ENCODE measurements at regions not wholly inside any gene's neighbourhood (a gene's known extent, or its start where the extent isn't known, plus 50 kb on each side); places are given as distances from the start of the nearest gene placed in this dataset.

GRCh38 chr2:192412394-192412793 is 217.7 kb upstream of the TMEFF2 start:
- no TSS peak for BruUV-seq (replicated peaks)
- no peaks in the 10 kb centered on the region for H3K36me3 ChIP-seq (ENCODE audit: control insufficient read depth in 2 of 2, insufficient read depth in 2 of 2, low read length in 1 of 2)
- no peak for ATAC-seq
- no peak for DNase-seq (ENCODE audit: low read depth, low spot score)
- in situ Hi-C loops (cut with MboI) = no loop called here
- no peaks in the 10 kb centered on the region for H3K9me3 ChIP-seq (replicated peaks; ENCODE audit: control insufficient read depth, insufficient read depth, low read length)
- RAD21 ChIA-PET (ENCODE audit: unreplicated experiment) = no interaction called here
- no peaks in the 10 kb centered on the region for H3K79me2 ChIP-seq (ENCODE audit: control insufficient read depth, insufficient read depth, low read length)
- FAIRE-seq = no peak
- H3K4me3 ChIP-seq = no peak overlapping the region
- no peak overlapping the region for H3K9ac ChIP-seq (ENCODE audit: control insufficient read depth, insufficient read depth, low read length)
- SMC1A ChIA-PET (ENCODE audit: uncharacterized antibody, unreplicated experiment) = no interaction called here
- intact Hi-C loops (cut with micrococcal nuclease; ENCODE audit: unreplicated experiment) = no loop called here
- no peaks in the 10 kb centered on the region for H3K4me1 ChIP-seq (ENCODE audit: control insufficient read depth, insufficient read depth, low read length)
- POLR2A ChIA-PET = no interaction called here
- no peak overlapping the region for H3K4me2 ChIP-seq (ENCODE audit: control insufficient read depth, insufficient read depth)
- no peak overlapping the region for H3K27ac ChIP-seq (ENCODE audit: control insufficient read depth, insufficient read depth)
- no peaks in the 10 kb centered on the region for H4K20me1 ChIP-seq (ENCODE audit: control insufficient read depth, insufficient read depth)
- CTCF ChIA-PET = no interaction called here
- no peak overlapping the region for H2AFZ ChIP-seq (ENCODE audit: control insufficient read depth, low read depth, low read length)
- TF ChIP-seq E2F8 (IDR thresholded peaks at IDR 0.05; ENCODE audit: low read depth, partially characterized antibody) (no peak), BRCA1 (IDR thresholded peaks at IDR 0.05; ENCODE audit: low read depth, low read length) (no peak), SUPT20H (IDR thresholded peaks at IDR 0.05; ENCODE audit: borderline replicate concordance, control insufficient read depth, low read depth, low read length) (no peak), STAT3 (IDR thresholded peaks at IDR 0.05; ENCODE audit: low read depth, low read length) (no peak), PBX3 (IDR thresholded peaks at IDR 0.05; ENCODE audit: insufficient replicate concordance, low read depth, low read length) (no peak), MLLT1 (IDR thresholded peaks at IDR 0.05) (no peak)
- H3K27me3 ChIP-seq (replicated peaks in 1 of 2; ENCODE audit: control insufficient read depth in 2 of 2, insufficient read depth in 2 of 2, low read length in 1 of 2) = no peaks in the 10 kb centered on the region

Measured in GM12878 (cell line).